Pancreas (tissue), 10 donors: ENCODE measurements at regions not wholly inside any gene's neighbourhood (a gene's known extent, or its start where the extent isn't known, plus 50 kb on each side); places are given as distances from the start of the nearest gene placed in this dataset.

Source experiments
- ATAC-seq, 4 donors: fragments of 200-7000 bp; cut with Tn5 transposase; one replicate each; pipeline versions ENCODE4 v1.8.0 to v1.9.1; 2020; ENCODE audit warnings: mild to moderate bottlenecking in 4 of 4, moderate library complexity in 4 of 4
- DNase-seq, 6 donors: peaks; one replicate each; pipeline ENCODE4 v3.0.0-alpha.2; 2020
- FAIRE-seq: peaks from 2 replicates; lab custom pipeline; 2012; peaks lifted over from hg19 to GRCh38; lab: Jason Lieb, UNC
- H3K27ac ChIP-seq, 4 donors: fragments of 200-600 bp; sonication (generic); 1 replicate in 3 of 4; 2 replicates in 1 of 4; pipeline versions ENCODE4 v1.5.0 to v1.8.0; 2020
- H3K27me3 ChIP-seq, 4 donors: fragments of 200-600 bp; one replicate each; pipeline ENCODE4 v1.8.0; 2021
- H3K36me3 ChIP-seq, 3 donors: fragments of 200-600 bp; sonication (generic) in 1 of 3; one replicate each; pipeline versions ENCODE4 v1.5.0 to v1.8.0; 2020 to 2021
- H3K4me1 ChIP-seq, 3 donors: fragments of 200-600 bp; one replicate each; pipeline ENCODE4 v1.8.0; 2021
- H3K4me3 ChIP-seq, 4 donors: fragments of 200-600 bp; sonication (generic) in 2 of 4; one replicate each; pipeline versions ENCODE4 v1.5.0 to v1.8.0; 2020 to 2021
- H3K9me3 ChIP-seq, 4 donors: fragments of 200-600 bp; one replicate each; pipeline ENCODE4 v1.8.0; 2021
- WGBS, 2 donors: extraction: QIAGEN DNeasy Blood & Tissue Kit; methylation state at CpG; one replicate each; pipeline ENCODE4 v1.1.7; 2013; 5-methylcytosine and 5-hydroxymethylcytosine counted together
- intact Hi-C, 3 donors: fragments of 100-400 bp; cut with DNase I; formaldehyde crosslinking; loops; one replicate each; pipeline versions ENCODE4 v1.11.1 to v1.14.2; 2022
- TF ChIP-seq, protein P1 (sequence below), 4 donors: fragments of 200-600 bp; sonication (generic) in 3 of 4; IDR thresholded peaks; one replicate each; pipeline versions ENCODE4 v1.5.0 to v1.8.0; 2021; ENCODE audit warnings: antibody characterized with exemption in 4 of 4
- donor health status: healthy with polysubstance abuse.
- donor health status: DM: no; HTN: no; CAD: no; lungs with moderate emphysema.
- donor health status: DM: no; HTN: no; CAD: no.
- donor health status: control.
- donor health status: control.
- donor health status: Bipolar disorder and iron deficiency.
- donor health status: DM: yes; HTN: yes; CAD: no.
- donor health status: DM: no; HTN: no; CAD: no.
- donor health status: DM: no; HTN: no; CAD: no.
- donor health status: DM: yes; HTN: yes; CAD: no.

DNA sequence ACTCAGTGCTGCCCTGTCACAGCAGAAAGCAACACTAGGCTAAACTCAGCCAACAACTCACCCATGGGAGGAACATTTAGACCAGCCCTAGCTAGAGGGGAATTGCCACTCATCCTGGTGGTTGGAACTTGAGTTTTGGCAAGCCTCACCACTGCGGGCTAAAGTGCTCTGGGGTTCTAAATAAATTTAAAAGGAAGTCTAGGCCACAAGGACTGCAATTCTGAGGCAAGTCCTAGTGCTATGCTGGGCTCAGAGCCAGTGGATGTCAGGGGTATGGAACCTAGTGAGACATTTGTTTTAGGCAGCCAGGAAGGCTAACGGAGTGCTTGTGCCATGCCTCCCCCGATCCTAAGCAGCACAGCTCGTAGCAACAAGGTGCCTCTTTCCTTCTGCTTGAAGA lies 78.0 kb downstream of the RGS13 start:
- FAIRE-seq = no peak

DNA sequence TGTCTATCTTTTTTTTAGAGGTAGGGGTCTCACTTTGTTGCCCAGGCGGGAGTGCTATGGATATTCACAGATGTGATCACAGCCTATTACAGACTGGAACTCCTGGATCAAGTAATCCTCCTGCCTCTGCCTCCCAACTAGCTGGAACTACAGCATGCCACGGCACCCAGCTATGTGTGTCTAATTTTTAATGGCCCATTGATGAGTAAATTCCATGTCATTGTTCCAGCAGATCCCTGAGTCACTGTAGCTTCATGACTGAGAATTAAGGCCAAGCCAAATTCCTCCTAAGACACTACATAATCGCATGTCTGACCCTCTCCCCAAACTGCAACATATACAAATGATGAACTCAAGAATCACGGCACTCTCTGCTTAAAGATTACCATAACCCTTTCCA lies 84.2 kb upstream of the RGS2 start:
- TF ChIP-seq, protein P1, sequence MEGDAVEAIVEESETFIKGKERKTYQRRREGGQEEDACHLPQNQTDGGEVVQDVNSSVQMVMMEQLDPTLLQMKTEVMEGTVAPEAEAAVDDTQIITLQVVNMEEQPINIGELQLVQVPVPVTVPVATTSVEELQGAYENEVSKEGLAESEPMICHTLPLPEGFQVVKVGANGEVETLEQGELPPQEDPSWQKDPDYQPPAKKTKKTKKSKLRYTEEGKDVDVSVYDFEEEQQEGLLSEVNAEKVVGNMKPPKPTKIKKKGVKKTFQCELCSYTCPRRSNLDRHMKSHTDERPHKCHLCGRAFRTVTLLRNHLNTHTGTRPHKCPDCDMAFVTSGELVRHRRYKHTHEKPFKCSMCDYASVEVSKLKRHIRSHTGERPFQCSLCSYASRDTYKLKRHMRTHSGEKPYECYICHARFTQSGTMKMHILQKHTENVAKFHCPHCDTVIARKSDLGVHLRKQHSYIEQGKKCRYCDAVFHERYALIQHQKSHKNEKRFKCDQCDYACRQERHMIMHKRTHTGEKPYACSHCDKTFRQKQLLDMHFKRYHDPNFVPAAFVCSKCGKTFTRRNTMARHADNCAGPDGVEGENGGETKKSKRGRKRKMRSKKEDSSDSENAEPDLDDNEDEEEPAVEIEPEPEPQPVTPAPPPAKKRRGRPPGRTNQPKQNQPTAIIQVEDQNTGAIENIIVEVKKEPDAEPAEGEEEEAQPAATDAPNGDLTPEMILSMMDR (IDR thresholded peaks at IDR 0.05) = no peak
- Histone ChIP-seq H3K27ac (no peak overlapping the region), H3K36me3 (no peaks in the 10 kb centered on the region), H3K27me3 (no peaks in the 10 kb centered on the region), H3K4me3 (no peak overlapping the region), H3K4me1 (no peaks in the 10 kb centered on the region), H3K9me3 (no peaks in the 10 kb centered on the region)
- intact Hi-C loops = no loop called here
- WGBS, 2 donors = 90 to 92% methylated on average over 4 of the region's 4 CpGs
- DNase-seq (no peak), ATAC-seq (no peak), FAIRE-seq (no peak)

More for the DNA sequence above, 78.0 kb downstream of the RGS13 start:
- H3K4me1 ChIP-seq = no peaks in the 10 kb centered on the region
- no peaks in the 10 kb centered on the region for H3K27me3 ChIP-seq
- H3K9me3 ChIP-seq = no peaks in the 10 kb centered on the region
- no peak overlapping the region for H3K27ac ChIP-seq
- intact Hi-C loops = no loop called here
- TF ChIP-seq, protein P1 (IDR thresholded peaks at IDR 0.05) = no peak
- no peaks in the 10 kb centered on the region for H3K36me3 ChIP-seq
- no peak overlapping the region for H3K4me3 ChIP-seq
- no peak for ATAC-seq
- 80 to 83% methylated on average over 4 of the region's 4 CpGs for WGBS, 2 donors
- DNase-seq = no peak

- H3K27ac ChIP-seq = no peak overlapping the region
- no peak overlapping the region for H3K4me3 ChIP-seq
- DNase-seq = no peak
- no peak for FAIRE-seq
- no peaks in the 10 kb centered on the region for H3K9me3 ChIP-seq
- TF ChIP-seq, protein P1 (IDR thresholded peaks at IDR 0.05) = no peak
- H3K36me3 ChIP-seq = no peaks in the 10 kb centered on the region
- WGBS, 2 donors = 81 to 85% methylated on average over 6 of the region's 6 CpGs
- no peak for ATAC-seq
- intact Hi-C loops = no loop called here
- H3K27me3 ChIP-seq = no peaks in the 10 kb centered on the region
- no peaks in the 10 kb centered on the region for H3K4me1 ChIP-seq
Measured at GRCh38 chr1:192726820-192727504, 81.9 kb upstream of the RGS2 start.

GRCh38 chr1:192729500-192729899 lies 79.3 kb upstream of the RGS2 start:
- DNase-seq (no peak), ATAC-seq (no peak), FAIRE-seq (no peak)
- TF ChIP-seq, protein P1 (IDR thresholded peaks at IDR 0.05) = no peak
- no peak overlapping the region for H3K27ac ChIP-seq
- intact Hi-C loops = no loop called here
- H3K9me3 ChIP-seq = no peaks in the 10 kb centered on the region
- no peaks in the 10 kb centered on the region for H3K27me3 ChIP-seq
- H3K4me3 ChIP-seq = no peak overlapping the region
- H3K36me3 ChIP-seq = no peaks in the 10 kb centered on the region
- no peaks in the 10 kb centered on the region for H3K4me1 ChIP-seq

GRCh38 chr1:192730198-192730597 lies 78.6 kb upstream of the RGS2 start:
- ATAC-seq = no peak

More at GRCh38 chr1:192730198-192730597, 78.6 kb upstream of the RGS2 start:
- Histone ChIP-seq H3K27ac (no peak overlapping the region), H3K36me3 (no peaks in the 10 kb centered on the region), H3K9me3 (no peaks in the 10 kb centered on the region), H3K4me3 (no peak overlapping the region), H3K27me3 (no peaks in the 10 kb centered on the region), H3K4me1 (no peaks in the 10 kb centered on the region)
- intact Hi-C loops = no loop called here
- TF ChIP-seq, protein P1 (IDR thresholded peaks at IDR 0.05) = no peak
- FAIRE-seq (no peak), DNase-seq (no peak)
